ENCODE measurements at regions not wholly inside any gene's neighbourhood (a gene's known extent, or its start where the extent isn't known, plus 50 kb on each side); places are given as distances from the start of the nearest gene placed in this dataset.
A peak's percentile ranks its signal among the peaks of the same experiment; 100 is the strongest.
"Not testable (repeated sequence)": the region's sequence is repeated elsewhere in the genome, so short reads cannot be mapped to it uniquely, and the experiment has no call there.

GRCh38 chr6:138667408-138667807 lies 106.2 kb upstream of the CCDC28A start:
- DNase-seq: no peak

- no peak for DNase-seq
These were observed 102.2 kb upstream of the CCDC28A start for GRCh38 chr6:138671351-138671750.

DNA sequence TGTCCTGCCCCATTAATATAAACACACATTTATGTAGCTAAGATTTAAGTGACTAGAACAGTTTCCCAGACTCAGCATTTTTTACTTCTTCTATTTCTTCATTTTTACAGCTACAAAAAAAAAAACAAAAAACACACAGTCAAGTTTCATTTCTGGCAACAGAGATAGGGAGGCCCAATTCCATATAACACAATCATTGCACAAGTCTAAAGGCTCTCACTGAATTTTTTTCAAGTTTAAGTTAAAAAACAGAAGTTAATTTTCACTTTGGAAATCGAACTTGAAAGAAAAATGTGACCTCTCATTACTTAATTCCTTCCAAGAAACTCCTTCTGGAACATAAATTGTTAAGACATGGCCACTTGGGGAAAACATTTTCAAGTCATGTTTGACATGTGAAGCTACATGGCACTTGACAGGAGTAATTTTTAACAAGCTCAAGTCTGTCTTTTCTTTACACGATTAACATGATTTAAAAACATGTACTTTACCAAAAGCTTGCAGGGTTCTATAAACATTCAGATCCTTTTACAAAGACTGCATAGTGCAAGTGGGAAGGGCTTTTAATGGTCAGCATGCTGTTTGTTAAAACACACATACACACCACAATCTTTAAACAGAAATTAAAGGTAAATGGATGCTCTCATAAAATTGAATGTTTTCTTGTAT lies 100.1 kb upstream of the CCDC28A start:
- DNase-seq: no peak

DNA sequence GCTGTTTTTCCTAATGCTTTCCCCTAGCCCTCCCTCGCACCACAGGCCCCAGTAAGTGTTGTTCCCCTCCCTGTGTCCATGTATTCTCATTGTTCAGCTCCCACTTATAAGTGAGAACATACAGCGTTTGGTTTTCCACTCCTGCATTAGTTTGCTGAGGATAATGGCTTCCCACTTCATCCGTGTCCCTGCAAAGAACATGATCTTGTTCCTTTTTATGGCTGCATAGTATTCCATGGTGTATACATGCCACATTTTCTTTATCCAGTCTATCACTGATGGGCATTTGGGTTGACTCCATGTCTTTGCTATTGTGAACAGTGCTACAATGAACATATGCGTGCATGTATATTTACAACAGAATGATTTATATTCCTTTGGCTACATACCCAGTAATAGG lies 99.1 kb upstream of the CCDC28A start:
- not testable (repeated sequence) for DNase-seq

DNA sequence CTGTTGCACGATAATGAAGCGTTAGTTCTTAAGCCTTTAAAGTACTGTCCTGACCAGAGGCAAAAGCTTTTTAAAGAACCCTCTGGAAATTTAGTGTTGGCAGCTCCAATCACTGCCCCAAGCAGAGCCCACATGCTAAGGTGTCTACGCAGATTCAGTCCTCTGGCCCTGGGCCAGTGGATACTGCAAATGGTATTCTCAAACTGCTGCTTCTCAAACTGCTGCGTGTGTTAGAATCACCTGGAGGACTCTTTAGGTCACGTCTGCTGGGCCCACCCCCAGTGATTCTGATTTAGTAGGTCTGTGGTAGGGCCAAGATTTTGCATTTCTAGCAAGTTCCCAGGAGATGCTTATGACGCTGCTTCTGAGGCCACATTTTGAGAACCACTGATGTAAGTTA lies 96.0 kb upstream of the CCDC28A start:
- no peak for DNase-seq

GRCh38 chr6:138678168-138678567 lies 95.4 kb upstream of the CCDC28A start:
- no peak for DNase-seq

DNA sequence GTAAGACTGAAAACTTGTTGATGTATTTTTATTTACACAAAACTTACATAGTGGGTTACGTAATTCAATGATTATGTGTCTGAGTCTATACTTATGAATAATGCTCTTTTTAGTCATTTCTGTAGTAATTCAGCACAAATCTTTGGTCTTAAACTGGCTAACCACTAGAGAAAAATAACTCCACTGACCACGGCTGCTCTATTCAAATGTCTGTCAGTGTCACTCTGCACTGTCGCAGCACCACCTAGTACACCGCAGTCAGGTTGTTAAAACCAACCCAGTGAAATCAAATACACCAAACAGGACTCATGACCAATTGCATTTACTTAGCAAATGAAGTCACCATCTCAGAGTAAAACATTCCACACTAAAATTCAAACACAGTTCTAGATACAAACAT lies 93.5 kb upstream of the CCDC28A start:
- DNase-seq: no peak

- DNase-seq: no peak
These were observed 91.9 kb upstream of the CCDC28A start for GRCh38 chr6:138681627-138682026.

DNA sequence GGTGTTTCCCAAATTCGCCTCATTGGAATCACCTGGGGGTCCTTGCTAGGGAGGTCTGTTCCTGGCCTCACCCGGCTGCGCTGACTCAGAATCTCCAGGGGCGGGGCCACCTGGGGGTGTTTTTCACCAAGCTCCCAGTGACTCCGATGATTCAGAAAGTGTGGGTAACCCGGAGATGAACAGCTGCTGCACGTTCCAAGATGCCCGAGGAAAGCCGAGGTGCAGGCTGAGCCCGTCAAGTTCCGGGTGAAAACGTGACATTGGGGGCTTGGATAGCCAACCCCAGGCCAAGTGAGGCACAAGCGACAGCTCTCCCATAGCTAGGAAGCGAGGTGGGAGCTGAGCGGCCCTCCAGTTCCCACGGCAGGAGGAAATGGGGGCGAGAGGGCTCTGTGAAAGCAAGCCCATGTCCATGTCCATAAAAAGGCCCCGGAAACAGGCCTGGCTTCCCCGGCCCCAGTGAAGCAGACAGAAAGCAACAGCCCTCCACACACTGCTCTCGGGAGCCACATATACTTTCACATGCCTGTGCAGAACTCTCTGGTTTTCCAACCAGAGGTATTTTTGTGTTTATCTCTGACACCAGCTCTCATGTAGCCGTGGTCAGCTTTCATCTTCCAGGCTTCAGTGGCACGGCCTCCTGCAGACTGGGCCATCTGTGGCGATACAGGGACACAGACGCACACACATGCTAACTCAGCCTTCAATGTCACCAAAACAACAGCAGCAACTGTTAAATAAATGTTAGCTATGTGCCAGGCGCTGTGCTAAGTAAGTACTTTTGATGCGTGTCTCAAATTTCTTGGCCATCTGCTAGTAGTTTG lies 90.7 kb upstream of the CCDC28A start:
- DNase-seq: peak; percentile 18

DNA sequence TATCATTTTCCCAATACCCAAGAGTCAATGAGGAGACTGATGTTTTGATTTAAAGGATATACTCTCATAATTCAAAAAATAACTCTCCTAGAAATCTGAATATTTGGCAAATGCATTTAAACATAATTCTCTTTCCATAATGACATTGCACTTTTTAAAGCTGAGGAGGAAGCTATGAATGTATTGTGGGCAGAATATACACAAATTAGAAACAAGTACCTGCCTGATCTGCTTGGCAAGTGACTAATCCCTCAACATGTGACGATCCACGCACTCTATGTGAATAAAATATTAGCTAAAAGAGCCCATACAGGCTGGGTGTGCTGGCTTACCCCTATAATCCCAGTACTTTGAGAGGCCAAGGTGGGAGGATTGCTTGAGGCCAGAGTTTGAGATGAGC lies 88.3 kb upstream of the CCDC28A start:
- no peak for DNase-seq

DNA sequence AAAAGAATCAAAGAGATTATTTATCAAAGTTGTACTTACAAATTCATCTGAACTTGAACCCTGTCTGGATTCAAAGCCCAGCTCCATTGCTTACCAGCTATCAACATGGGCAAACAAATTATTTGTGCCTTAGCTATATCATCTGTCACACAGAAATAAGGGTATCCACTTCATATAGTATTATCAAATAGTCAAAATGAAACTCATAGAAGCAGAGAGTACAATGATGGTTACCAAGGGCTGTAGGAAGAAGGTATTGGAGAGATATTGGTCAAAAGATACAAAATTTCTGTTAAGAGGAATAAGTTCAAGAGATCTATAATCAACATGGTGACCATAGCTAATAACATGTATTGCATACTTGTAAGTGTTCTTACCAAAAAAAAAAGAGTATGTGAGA lies 87.8 kb upstream of the CCDC28A start:
- no peak for DNase-seq

- no peak for DNase-seq
These were observed 85.0 kb upstream of the CCDC28A start for GRCh38 chr6:138688580-138688979.

DNA sequence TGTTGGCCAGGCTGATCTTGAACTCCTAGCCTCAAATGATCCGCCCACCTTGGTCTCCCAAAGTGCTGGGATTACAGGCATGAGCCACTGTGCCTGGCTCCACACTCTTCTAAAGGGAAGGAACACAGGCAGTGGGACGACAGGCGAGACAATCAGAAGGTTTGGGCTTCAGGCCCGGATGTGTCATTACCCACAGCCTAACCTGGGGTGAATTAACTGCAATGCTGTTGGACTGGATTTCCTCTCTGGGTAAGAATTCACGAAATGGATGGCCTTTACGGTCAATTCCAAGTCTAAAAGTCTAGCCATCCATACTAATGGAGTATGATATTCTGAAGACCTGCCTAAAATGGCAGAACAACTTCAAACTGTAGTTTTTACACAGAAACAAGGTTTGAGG lies 83.7 kb upstream of the CCDC28A start:
- peak; percentile 36 for DNase-seq

DNA sequence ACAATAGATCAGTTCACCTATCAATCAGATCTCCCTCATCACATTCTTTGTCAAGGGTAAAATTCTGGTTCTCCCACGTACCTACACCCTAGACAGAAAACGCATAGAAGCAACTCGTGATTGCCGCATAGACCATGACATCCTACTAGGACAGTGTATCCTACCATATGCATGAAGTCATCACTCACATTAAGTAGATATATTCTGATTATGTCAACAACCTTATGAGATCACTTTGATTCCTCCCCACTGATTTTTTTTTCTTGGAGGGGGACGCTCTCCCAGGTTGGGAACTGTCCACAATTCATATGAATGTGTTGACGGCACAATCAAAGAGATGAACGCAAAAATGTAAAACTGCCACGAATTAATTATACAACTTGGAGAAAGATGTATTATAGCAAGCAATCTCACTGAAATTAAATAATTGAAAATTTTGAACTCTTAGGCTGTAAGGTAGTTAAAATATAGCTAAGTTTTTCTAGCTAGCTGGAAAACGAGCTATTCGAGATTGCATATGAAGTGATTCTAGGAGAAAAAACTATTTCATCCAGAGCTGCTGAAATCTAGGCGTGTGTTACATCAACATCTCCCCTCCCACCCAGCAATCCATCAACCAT lies 82.5 kb upstream of the CCDC28A start:
- peak; percentile 33 for DNase-seq

- peak; percentile 89 for DNase-seq
These were observed 81.9 kb upstream of the CCDC28A start for GRCh38 chr6:138691595-138692057.

DNA sequence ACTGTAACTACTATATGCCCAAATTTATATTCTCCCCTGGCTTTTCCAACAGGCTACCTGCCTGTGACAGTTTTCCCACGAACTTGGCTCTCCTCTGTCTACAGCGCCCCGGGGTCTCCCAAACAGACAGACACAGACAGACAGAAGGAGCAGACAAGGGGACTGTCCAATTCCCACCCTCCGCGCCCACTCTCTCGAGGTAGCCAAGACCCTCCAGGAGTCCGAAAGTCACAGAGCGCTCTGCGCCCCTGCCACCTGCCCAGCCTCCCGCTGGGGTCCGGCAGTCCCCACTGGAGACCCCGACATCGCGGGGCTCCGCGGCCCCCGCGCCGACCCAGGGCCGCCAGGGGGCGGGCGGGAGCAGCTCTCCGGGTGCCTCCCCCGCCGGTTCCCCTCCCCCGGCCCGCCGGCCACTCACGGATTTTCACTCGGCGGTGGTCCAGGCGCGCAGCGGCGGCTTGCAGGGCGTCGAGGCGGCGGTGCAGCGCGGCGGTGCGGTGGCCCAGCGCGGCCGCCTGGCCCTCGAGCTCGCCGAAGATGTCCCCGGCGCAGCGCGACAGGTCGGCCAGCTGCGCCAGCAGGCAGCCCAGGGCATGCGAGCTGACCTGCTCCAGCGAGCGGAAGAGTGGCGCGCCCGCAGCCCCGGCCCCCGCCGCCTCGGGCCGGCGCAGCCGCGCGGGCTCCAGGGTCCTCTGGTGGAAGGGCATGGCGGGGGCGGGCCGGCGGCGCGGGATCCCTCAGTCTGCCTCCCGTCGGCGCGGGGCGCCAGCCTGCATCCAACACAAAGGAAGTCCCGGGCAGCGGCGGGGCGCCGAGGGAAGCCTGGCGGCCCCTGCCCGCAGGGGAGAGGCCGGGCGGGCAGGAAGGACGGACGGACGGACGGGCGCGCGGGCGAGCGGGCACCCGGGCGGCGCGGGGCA lies 81.3 kb upstream of the CCDC28A start:
- peak; percentile 68 for DNase-seq

DNA sequence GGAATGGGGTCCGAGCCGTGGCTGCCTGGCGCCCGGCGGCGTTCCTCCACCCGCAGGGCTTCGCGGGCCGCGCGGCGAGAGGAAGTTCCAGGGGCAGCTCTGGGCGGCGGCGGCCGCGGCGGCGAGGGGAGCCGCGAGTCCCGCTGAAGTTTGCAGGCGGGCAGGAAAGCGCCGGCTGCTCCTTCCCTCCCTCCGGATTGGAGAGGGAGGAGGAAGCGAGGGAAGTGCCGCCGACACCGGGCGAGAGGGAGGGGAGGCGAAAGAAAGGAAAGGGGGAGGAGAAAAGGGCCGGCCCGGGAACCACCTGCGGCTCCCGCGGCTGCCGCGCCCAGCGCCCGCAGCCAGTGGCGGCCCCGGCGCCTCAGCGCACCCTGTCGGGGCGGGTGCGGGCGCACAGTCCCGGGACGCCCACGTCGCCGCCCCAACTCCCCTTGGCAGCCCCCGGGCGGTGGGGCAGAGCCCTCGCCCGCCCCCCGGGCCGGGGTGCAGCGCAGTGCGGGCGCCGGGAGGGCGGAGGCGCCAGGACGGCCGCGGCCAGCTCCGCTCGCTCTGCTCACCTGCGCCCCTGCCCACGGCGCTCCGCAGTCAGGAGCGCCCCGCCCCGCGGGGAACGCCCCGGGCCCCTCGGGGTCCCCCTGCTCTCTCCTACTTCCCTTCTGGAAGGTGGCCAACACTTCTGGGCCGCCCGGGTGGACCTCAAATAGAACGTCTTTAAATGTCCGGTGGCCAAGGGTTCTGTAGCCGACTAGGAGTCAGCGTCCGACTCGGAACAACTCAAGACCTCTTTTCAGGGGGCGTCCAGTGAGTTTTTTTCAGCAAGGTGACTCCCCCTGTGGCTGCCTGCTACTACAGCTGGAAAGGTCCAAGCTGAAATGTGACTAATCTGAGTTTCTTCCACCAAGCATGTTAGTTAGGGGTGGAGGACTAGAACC lies 80.3 kb upstream of the CCDC28A start:
- peak; percentile 66 for DNase-seq

GRCh38 chr6:138695193-138695592 lies 78.4 kb upstream of the CCDC28A start:
- no peak for DNase-seq

GRCh38 chr6:138714493-138714892 lies 59.1 kb upstream of the CCDC28A start:
- DNase-seq: no peak

DNA sequence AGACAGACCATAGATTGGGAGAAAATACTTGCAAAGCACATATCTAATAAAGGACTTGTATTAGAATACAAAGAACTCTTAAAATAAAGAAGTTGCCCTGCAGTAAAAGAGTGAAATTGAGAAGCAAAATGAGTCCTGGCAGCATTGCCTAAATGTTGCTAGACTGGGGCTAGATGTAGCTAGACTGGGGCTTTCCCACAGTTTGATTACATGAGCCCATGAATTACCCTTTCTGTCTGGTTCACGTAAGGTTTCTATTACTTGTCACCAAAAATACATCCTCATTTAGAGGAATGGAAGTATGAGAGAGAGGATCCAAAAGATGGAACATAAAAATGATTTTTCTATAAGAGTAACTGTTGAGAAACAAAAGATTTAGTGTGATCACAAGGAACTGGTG lies 57.6 kb upstream of the CCDC28A start:
- no peak for DNase-seq

DNA sequence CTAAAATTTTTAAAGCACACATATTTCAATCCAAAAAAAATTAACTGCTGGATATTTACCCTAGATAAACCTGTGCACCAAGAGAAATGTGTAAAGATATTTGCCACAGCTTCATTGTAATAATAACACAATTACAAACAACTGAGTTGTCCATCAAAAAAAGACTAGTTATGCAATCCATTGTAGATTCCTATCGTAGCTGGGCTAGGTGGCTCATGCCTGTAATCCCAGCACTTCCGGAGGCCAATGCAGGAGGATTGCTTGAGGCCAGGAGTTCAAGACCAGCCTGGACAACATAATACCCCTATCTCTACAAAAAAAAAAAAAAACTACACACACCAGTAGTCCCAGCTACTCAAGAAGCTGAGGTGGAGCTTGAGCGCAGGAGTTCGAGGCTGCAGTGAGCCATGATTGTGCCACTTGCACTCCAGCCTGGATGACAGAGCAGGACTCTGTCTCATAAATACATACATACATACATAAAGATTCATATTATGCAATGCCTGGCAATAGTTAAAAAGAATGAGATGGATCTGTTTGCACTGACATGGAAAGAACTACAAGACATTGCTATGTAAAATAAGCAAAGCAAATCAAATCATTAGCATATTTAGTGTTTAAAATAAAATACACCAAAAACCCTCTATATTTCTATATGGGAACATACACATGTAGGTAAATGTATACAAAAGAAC lies 56.5 kb upstream of the CCDC28A start:
- no peak for DNase-seq

Measured in fibroblast of skin of right biceps (primary cell).